GM21723 (cell line): ENCODE measurements at regions not wholly inside any gene's neighbourhood (a gene's known extent, or its start where the extent isn't known, plus 50 kb on each side); places are given as distances from the start of the nearest gene placed in this dataset.
"Not testable (repeated sequence)": the region's sequence is repeated elsewhere in the genome, so short reads cannot be mapped to it uniquely, and the experiment has no call there.

Experiments used
- ATAC-seq: cut with Tn5 transposase; IDR thresholded peaks from one replicate; pipeline ENCODE4 v1.9.1; 2021; ENCODE audit warnings: mild to moderate bottlenecking, moderate library complexity; ENCODE audit not compliant: unreplicated experiment

- ATAC-seq: no peak
These were observed 117.4 kb upstream of the NPAS2 start for GRCh38 chr2:100702438-100703109.

DNA sequence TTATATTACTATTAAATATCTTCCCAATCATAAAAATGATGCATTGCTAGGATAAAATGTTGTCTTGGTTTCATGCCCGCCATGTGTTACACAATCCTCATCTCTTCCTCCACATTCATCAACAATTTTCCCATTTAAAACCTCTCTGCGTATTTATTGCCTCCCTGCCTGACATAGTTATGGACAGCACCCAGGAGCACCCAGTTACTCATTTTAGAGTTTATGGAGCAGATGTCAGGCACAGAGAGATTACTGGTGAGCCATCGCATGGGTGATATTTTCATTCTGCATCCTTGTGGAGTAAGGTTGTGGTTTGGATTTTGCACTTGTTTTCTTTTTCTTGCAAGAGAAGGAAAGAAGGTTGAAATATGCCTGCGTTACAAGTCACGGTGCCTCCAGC is 116.7 kb upstream of the NPAS2 start:
- ATAC-seq: no peak

- no peak for ATAC-seq
These were observed 116.2 kb upstream of the NPAS2 start for GRCh38 chr2:100703739-100704138.

DNA sequence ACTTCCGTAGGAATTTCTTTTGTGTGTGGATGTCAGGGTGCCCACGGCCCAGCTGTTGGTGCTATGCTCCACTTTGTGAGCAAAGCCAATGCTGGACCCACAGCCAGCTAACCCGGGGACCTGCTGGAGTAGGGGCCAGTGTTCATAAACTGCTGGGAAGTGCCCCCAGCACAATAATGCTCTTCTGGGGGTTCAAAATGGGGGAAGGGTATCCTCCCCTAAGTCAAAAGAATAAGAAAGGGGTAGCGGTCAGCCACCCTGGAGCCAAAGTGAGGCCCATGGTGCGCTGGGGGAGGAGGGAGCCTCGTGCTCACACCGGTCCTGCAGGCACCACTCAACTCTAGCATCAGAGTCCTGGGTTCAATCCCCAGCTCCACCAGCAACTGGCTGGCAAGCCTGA is 115.8 kb upstream of the NPAS2 start:
- no peak for ATAC-seq

- no peak for ATAC-seq
These were observed 115.2 kb upstream of the NPAS2 start for GRCh38 chr2:100704711-100705110.

GRCh38 chr2:100707016-100707947 is 112.7 kb upstream of the NPAS2 start:
- ATAC-seq: no peak

- no peak for ATAC-seq
These were observed 111.6 kb upstream of the NPAS2 start for GRCh38 chr2:100708333-100708732.

- ATAC-seq: no peak
These were observed 106.8 kb upstream of the NPAS2 start for GRCh38 chr2:100713106-100713505.

DNA sequence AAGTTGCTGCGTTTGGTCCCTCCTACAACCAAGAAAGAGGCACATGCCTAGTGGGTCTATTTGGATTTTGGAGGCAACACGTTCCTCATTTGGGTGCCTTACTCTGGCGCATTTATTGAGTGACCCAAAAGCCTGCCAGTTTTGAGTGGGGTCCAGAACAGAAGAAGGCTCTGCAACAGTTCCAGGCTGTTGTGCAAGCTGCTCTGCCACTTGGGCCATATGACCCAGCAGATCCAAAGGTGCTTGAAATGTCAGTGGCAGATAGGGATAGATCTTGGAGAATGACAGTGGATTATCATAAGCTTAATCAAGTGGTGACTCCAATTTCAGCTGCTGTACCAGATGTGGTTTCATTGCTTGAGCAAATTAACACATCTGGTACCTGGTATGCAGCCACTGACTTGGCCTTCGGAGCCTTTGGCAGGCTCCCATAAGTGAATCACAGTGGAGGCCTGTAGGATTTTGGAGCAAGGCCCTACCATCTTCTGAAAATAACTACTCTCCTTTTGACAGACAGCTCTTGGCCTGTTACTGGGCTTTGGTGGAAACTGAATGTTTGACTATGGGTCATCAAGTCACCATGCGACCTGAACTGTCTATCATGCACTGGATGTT is 105.4 kb upstream of the NPAS2 start:
- not testable (repeated sequence) for ATAC-seq

- not testable (repeated sequence) for ATAC-seq
These were observed 104.1 kb upstream of the NPAS2 start for GRCh38 chr2:100715861-100716260.

DNA sequence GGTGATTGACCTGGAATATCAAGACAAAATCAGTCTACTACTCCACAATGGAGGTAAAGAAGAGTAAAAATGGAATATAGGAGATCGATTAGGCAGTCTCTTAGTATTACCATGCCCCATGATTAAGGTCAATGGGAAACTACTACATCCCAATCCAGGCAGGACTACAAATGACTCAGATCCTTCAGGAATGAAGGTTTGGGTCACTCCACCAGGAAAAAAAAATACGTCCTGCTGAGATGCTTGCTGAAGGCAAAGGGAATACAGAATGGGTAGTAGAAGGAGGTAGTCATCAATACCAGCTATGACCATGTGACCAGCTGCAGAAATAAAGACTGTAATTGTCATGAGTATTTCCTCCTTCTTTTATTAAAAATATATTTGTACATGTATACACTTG is 103.4 kb upstream of the NPAS2 start:
- no peak for ATAC-seq

- no peak for ATAC-seq
These were observed 101.8 kb upstream of the NPAS2 start for GRCh38 chr2:100718065-100718629.

DNA sequence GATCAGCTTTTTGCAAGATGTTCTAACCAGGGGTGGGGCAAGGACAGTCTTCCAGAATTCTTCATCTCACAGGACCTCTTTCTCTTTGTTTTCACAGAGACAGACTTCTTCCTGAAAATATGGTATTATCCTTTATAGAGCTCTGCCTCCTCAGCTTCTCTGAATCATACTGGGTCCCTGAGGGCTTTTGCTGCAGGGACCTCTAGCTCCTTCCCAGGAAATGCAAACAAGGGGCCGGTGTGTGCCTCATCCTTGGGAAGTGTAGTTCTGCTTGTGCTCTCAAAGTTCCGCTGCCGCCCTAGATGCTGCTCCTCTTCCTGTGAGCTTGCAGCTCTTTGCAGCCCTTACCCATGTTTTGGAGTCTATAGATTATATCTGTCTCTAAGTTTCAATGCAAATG is 99.5 kb upstream of the NPAS2 start:
- no peak for ATAC-seq

DNA sequence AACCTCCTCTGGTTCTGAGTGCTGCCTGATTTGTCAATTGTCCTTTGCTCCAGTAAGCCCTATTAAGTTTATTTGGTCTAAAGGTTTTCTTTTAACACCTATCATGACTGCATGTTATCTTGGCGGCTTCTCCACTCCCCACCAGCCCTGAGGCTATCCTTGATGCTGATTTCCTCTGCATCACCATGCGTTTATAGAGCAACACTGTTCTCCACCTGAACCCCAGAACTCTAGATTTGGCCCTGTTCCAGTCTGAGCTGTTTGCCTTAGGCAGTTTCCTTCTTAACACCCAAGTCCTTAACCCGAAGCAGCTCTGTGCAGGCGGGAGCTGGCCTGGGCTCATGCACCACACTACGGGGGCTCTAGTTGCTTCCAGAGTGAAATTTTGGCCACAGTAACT is 98.2 kb upstream of the NPAS2 start:
- no peak for ATAC-seq

DNA sequence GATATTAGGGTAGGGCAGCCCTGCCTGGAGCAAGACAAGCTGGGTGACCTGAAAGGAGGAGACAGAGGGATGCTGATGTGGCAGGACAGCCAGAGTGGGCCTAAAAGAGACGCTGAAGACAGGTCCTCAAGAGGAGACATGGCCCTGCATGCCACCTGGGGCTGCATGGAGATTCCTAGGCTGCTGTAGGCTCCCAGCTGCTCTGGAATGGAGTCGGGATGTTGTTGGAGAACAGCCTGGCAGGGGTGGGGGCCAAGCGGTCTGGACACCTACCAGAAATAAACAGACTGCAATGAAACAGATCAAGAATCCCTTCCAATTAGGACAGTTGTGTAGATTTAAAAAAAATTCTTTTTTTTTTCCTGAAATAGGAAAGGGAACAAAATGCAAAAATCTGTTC is 97.8 kb upstream of the NPAS2 start:
- ATAC-seq: no peak

DNA sequence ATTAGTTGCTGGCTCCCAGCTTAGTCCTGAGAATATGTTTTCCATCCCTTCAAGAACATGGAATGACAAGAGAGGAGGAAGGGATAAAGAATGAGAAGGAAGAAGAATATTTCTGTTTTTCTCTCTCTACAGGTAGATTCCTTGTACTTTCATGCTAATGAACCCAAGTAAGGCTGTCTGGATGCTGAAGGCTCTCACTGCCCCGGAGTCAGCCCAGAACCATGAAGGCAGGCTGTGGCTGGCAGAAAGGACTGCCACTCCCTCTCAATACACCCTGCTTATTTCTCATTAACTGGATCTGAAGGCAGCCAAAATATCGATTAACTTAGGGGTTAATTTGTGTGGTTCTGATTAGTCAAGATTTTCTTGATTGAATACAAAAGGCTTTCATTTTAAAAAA is 93.1 kb upstream of the NPAS2 start:
- no peak for ATAC-seq

- ATAC-seq: no peak
These were observed 89.6 kb upstream of the NPAS2 start for GRCh38 chr2:100730290-100730868.

- no peak for ATAC-seq
These were observed 88.4 kb upstream of the NPAS2 start for GRCh38 chr2:100731535-100731981.

DNA sequence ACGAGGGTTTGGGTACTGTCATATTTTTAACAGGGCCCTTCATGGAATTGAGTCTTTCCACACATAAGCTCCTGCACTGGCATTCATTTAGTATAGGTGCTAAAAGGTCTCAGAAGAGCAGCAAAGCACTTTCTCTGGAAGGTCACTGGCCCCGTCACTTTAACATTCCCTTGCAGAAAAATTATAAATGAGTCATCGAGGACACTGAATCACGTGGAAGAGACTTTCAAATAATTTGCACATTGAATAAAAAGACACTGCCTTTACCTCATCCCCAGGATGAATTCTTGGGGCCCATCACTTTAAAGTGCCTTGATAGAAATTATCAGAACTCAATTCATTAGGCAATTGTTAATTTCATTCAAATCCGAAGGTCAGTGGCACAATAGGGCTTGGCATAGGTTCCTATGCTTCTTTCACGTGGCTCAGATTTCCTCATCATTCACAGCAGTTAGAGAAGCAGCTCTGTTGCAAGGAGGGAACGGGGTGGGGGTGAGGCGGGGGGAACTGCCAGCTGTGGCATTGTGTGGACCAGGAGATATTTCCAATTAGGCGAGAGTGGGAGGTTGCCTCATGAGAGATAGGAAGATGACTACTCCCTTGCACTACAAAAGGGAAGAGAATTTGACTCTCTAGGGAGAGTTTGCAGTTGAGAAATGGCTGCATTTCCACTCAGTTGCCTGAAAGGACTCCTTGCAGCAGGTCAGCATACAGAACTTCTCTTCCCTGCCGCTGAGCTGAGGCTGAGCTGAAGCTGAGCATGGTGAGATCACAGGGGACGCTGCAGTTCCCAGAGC is 86.3 kb upstream of the NPAS2 start:
- no peak for ATAC-seq
